GM10248 (cell line): ENCODE measurements at regions not wholly inside any gene's neighbourhood (a gene's known extent, or its start where the extent isn't known, plus 50 kb on each side); places are given as distances from the start of the nearest gene placed in this dataset.

Source experiments
- CTCF ChIA-PET: fragments of 300-600 bp; sonication (Branson Sonifier 250); formaldehyde crosslinking; extraction: SDS; loops from one replicate; lab custom pipeline; 2021; ENCODE audit warnings: antibody characterized with exemption; lab: Yijun Ruan, JAX
- POLR2A ChIA-PET: fragments of 350-650 bp; sonication (Branson Sonifier 250); formaldehyde crosslinking; extraction: SDS; loops from one replicate; lab custom pipeline; 2020; ENCODE audit warnings: antibody characterized with exemption; lab: Yijun Ruan, JAX
- DNase-seq: peaks from one replicate; pipeline ENCODE4 v3.0.0; 2012; ENCODE audit errors: extremely low spot score
- CTCF ChIP-seq: IDR thresholded peaks from 2 replicates; pipeline ENCODE4 v1.5.1; 2012; ENCODE audit warnings: mild to moderate bottlenecking, low read depth; ENCODE audit errors: extremely low read depth, missing control alignments, control extremely low read depth

DNA sequence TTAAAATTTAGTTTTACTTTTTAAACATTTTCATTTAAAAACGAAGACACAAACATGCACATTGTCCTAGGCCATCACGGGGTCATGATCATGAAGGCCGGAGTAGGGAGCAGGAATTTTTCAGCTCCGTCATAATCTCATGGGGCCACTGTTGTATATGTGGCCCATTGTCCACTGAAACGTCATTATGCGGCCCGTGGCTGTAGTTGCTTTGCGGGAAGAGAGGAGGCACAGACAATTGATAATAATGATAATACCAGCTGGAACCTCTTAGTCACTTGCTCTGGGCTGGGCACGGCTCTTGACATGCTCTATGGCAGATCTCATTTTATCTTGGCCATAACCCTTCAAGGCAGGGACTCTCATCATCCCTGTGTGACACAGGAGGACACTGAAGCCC, 56.5 kb upstream of the FNDC1 start:
- POLR2A ChIA-PET: no interaction called here
- no peak for DNase-seq
- CTCF ChIA-PET: interaction anchor here (1.2 to 12.1 kb wide), 8 partner anchors 9 to 139 kb away, joined by 3 to 112 read pairs (median 4); partner anchors contain the start of gene TAGAP
- no peak for TF ChIP-seq CTCF

DNA sequence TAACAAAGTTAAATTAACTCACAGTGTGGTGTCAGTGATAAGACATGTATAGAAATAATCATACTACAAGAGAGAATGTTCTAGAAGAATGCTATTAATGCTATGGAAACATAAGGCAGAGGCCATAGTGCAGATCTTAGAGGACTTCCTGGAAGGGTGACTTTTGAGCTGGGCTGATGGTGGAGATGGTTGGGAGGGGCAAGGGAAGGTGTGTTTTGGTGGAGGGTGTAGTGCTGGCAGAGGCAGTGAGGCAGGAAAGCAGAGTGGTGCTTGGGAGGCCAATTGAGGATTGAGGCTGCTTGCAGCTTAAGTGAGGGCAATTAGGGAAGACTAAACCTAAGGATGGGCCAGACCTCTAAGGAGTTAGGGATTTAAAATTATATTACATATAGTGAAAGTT, 58.5 kb upstream of the FNDC1 start:
- CTCF ChIA-PET: interaction anchor here (0.8 to 12.1 kb wide), 27 partner anchors 9 to 120 kb away, joined by 3 to 198 read pairs (median 10); partner anchors contain the start of genes RSPH3 and TAGAP
- TF ChIP-seq CTCF: no peak
- no peak for DNase-seq
- POLR2A ChIA-PET: no interaction called here

DNA sequence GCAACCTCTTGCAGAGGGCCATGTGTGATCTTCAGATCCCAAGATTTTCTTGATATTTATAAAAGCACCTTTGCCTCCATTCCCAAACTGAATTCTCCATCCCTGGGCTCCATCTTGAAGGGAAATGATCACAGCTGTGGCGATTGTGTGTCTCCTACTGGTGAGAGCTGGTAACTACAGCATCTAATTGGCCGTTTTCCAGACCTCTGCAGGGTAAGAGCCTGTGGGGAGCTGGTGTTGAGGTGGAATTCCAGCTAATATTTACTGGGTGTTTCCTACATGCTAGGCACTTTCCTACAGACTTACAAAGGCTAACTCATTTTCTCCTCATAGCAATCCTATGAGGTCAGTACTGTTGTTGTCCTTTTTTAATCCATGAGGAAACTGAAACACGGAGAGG, 59.2 kb upstream of the FNDC1 start:
- no peak for DNase-seq

GRCh38 chr6:159109391-159109790, 59.8 kb upstream of the FNDC1 start:
- no peak for DNase-seq
- TF ChIP-seq CTCF: no peak
- POLR2A ChIA-PET: no interaction called here
- CTCF ChIA-PET: interaction anchor here (1.0 to 12.1 kb wide), 36 partner anchors 8 to 889 kb away, joined by 3 to 198 read pairs (median 8); partner anchors contain the start of genes RSPH3 and TAGAP

More for the DNA sequence above, 59.2 kb upstream of the FNDC1 start:
- peak; percentile 59 for TF ChIP-seq CTCF
- ChIA-PET CTCF (interaction anchor here (0.7 to 12.1 kb wide), 40 partner anchors 9 to 889 kb away, joined by 3 to 198 read pairs (median 6); partner anchors contain the start of genes RSPH3 and TAGAP), POLR2A (no interaction called here)

GRCh38 chr6:159108426-159108985, 60.7 kb upstream of the FNDC1 start:
- CTCF ChIA-PET: interaction anchor here (4.1 to 12.1 kb wide), 5 partner anchors 13 to 103 kb away, joined by 41 to 208 read pairs (median 112); partner anchors contain the start of genes RSPH3 and TAGAP
- DNase-seq: no peak
- POLR2A ChIA-PET: no interaction called here
- TF ChIP-seq CTCF: no peak

DNA sequence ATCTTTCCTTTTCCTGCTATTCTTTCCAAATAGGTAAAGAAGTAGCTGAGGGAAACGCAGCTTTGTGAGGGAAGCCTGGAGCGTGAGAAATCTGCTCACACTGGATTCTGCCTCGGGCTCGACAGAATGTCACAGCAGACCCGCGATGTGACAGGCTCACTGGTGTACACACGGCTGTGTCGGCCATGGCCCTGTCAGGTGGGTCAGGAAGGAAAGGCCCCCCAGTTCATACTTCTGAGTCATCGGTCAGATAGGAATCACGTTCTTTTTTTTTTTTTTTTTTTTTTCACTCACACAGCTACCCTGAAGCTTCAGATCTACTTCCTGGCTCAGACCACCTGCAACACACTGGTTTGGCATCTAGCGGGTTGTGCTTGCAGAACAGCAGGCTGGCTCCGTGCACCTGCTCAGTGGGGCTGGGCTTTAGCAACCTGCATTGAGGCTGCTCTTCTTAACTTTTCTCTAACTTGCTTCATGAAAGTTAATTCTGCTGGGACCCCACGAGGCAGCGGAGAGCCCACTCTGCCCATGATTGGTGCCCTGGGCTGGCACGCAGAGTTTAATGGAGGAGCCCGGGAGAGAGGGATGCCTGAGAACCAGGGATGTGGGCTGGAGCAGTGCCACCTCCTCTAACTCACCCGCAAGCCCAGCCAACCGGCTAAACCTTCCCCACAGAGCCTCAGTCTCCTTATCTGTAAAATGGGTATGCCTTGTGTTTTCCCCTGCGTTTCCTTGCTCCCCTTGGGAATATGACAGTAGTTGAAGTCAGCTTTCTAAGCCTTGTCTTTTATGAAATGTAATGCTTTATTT, 61.5 kb upstream of the FNDC1 start:
- ChIA-PET POLR2A (interaction anchor here (0.6 kb wide), 1 partner anchor 327 kb away, joined by 3 read pairs; no protein-coding TSS in a partner anchor), CTCF (interaction anchor here (1.0 to 12.1 kb wide), 11 partner anchors 9 to 102 kb away, joined by 3 to 208 read pairs (median 6); partner anchors contain the start of genes RSPH3 and TAGAP)
- no peak for TF ChIP-seq CTCF
- no peak for DNase-seq
